Tibial nerve (tissue), 4 donors: ENCODE measurements at regions not wholly inside any gene's neighbourhood (a gene's known extent, or its start where the extent isn't known, plus 50 kb on each side); places are given as distances from the start of the nearest gene placed in this dataset.
"Not testable (repeated sequence)": the region's sequence is repeated elsewhere in the genome, so short reads cannot be mapped to it uniquely, and the experiment has no call there.

Source experiments
- EP300 ChIP-seq, 2 donors: sonication (generic); formaldehyde crosslinking; IDR thresholded peaks; one replicate each; pipeline ENCODE4 v1.6.1; 2017; ENCODE audit warnings: antibody characterized with exemption in 2 of 2, mild to moderate bottlenecking in 1 of 2
- TF ChIP-seq, protein P1 (sequence below), 5 experiments: fragments of 200-600 bp in 3 of 5; fragments of 450-650 bp in 2 of 5; sonication (generic) in 3 of 5; IDR thresholded peaks; one replicate each; pipeline ENCODE4 v1.5.1; 2016 to 2019; ENCODE audit warnings: antibody characterized with exemption in 5 of 5, mild to moderate bottlenecking in 3 of 5, moderate library complexity in 2 of 5

DNA sequence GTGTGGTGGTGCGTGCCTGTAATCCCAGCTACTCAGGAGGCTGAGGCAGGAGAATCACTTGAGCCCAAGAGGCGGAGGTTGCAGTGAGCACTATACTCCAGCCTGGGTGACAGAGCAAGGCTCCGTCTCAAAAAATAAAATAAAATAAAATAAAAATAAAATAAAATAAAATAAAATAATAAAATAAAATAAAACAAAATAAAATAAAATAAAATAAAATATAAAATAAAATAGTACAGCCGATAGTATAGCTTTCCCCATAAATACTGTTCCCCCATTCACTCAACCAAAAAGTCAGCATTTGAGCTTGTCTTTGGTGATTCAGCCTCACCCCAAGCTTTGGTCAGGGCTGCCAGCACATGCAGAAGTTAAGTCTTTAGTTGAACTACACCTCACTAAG lies 144.2 kb upstream of the TRPC5 start:
- TF ChIP-seq, protein P1, sequence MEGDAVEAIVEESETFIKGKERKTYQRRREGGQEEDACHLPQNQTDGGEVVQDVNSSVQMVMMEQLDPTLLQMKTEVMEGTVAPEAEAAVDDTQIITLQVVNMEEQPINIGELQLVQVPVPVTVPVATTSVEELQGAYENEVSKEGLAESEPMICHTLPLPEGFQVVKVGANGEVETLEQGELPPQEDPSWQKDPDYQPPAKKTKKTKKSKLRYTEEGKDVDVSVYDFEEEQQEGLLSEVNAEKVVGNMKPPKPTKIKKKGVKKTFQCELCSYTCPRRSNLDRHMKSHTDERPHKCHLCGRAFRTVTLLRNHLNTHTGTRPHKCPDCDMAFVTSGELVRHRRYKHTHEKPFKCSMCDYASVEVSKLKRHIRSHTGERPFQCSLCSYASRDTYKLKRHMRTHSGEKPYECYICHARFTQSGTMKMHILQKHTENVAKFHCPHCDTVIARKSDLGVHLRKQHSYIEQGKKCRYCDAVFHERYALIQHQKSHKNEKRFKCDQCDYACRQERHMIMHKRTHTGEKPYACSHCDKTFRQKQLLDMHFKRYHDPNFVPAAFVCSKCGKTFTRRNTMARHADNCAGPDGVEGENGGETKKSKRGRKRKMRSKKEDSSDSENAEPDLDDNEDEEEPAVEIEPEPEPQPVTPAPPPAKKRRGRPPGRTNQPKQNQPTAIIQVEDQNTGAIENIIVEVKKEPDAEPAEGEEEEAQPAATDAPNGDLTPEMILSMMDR (IDR thresholded peaks at IDR 0.05) = not testable (repeated sequence)
- not testable (repeated sequence) for TF ChIP-seq EP300 (IDR thresholded peaks at IDR 0.05)
